ENCODE measurements at regions not wholly inside any gene's neighbourhood (a gene's known extent, or its start where the extent isn't known, plus 50 kb on each side); places are given as distances from the start of the nearest gene placed in this dataset.
"Not testable (repeated sequence)": the region's sequence is repeated elsewhere in the genome, so short reads cannot be mapped to it uniquely, and the experiment has no call there.

GRCh38 chr1:187641907-187642306, 813.2 kb downstream of the PLA2G4A start:
- no peak for DNase-seq

DNA sequence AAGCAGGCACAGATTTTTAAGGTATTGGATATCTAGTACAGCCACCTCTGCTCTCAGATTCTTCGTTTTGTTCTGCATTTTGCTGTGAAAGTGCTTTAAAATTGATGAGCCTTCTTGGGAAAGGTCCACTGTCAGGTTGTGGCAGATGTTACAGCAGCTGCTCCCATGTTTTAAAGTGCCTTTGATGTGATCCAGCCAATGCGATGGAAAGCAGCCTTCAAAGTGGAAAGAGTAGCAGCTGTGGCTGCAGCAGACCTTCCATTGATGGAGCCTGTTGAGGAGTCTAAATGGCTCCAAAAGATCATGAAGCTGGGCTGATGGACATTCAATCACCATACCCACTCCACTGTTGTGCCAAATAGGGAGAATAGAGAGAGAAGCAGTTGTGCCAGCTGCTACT, 816.9 kb downstream of the PLA2G4A start:
- no peak for DNase-seq

- DNase-seq: no peak
Measured at GRCh38 chr1:187646536-187647107, 817.9 kb downstream of the PLA2G4A start.

DNA sequence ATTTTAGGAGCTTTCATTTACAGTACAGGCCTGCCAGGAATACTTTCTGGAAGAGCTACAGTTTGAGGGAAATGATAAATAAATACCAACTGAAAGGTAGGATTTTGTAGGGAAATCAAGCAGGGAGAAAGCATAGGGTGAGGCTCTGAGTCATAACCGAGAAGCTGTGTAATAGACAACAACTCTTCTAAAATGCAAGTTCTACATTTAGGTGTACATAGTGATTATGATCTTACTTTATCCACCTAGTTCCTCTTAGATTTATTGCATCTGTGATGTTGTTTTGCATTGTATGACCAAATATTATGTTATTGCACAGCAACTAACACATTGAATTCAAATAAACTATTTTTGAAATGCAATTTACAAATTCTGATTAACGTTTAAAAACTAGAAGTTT, 819.3 kb downstream of the PLA2G4A start:
- no peak for DNase-seq

- no peak for DNase-seq
Measured at GRCh38 chr1:187654635-187655034, 825.9 kb downstream of the PLA2G4A start.

- DNase-seq: no peak
Measured at GRCh38 chr1:187655104-187655503, 826.4 kb downstream of the PLA2G4A start.

DNA sequence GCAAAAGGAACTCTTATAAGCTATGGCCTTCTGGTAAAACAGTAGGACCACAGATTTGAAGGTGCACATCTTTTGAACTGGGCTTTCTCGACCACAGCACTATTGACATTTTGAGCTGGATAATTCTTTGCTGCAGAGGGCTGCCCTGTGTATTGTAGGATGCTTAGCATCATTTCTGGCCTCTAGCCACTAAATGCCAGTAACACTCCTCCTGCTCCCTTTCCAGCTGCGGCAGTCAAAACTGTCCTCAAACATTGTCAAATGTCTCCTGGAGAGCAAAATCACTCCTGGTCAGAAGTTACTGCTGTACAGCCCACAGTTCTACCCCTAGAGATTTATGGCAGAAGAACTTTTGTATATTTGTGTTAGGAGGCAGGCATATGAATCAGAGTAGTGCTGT, 836.7 kb downstream of the PLA2G4A start:
- DNase-seq: no peak

GRCh38 chr1:187680823-187681222, 852.1 kb downstream of the PLA2G4A start:
- no peak for DNase-seq

GRCh38 chr1:187682112-187682511, 853.4 kb downstream of the PLA2G4A start:
- DNase-seq: no peak

- DNase-seq: no peak
Measured at GRCh38 chr1:187685333-187685732, 856.6 kb downstream of the PLA2G4A start.

DNA sequence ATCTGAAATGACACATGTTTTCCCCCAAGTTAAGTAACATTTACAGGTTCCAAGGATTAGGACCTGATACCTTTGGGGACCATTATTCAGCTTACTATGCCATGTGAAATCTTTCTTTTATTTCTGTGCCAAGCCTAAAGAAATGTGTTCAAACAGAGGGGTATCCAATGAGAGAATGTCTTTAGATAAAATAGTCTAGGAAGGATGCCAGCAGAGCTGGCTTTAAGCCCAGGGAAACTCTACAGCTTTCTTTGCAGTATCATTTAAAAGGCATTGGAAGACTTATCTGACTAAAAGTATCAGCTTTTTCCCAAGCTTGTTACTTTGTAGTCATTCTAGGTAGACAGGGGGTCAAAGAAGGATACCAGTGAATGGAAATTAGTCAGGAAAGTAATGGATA, 860.4 kb downstream of the PLA2G4A start:
- no peak for DNase-seq

GRCh38 chr1:187691439-187691838, 862.7 kb downstream of the PLA2G4A start:
- DNase-seq: no peak

- no peak for DNase-seq
Measured at GRCh38 chr1:187692799-187693198, 864.0 kb downstream of the PLA2G4A start.

DNA sequence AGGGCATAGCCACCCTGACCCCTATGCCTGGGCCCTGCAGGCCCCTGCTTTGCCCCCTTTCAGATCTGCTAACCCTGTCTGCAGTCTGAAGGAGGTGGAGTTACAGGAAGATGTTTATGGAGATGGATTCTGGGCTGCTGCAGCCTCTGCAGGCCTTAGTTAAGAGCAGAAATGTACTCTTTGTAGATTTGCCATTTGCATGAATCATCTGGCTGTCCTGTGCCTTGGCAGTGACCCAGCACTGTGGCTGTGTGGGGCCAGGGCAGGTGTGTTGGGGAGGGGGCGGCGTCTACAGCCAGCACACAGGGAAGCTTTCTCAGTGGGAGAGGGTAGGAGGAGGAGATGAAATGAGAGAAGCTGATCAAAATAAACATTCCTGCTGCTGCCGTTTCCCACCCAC, 867.3 kb downstream of the PLA2G4A start:
- no peak for DNase-seq

GRCh38 chr1:187703138-187704130, 874.7 kb downstream of the PLA2G4A start:
- not testable (repeated sequence) for DNase-seq

DNA sequence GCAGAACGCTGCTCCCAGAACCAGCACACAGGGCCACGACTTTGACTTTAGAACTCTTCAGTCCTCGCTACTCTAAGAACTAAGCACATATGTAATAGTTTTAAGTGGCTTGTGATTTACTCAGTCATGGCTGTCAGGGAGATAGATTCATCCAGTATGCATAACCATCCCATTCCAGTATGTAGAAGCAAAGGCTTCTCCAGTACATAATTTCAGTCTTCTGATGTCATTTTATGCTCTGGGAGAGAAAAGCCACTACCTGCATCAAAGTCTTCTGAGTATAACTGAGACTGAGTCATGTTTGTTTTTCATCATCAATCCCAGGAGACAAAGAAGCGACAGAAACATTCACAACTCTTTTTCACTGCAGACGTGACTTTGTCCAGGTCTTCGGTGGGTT, 885.7 kb downstream of the PLA2G4A start:
- no peak for DNase-seq

- no peak for DNase-seq
Measured at GRCh38 chr1:187715483-187715882, 886.7 kb downstream of the PLA2G4A start.

DNA sequence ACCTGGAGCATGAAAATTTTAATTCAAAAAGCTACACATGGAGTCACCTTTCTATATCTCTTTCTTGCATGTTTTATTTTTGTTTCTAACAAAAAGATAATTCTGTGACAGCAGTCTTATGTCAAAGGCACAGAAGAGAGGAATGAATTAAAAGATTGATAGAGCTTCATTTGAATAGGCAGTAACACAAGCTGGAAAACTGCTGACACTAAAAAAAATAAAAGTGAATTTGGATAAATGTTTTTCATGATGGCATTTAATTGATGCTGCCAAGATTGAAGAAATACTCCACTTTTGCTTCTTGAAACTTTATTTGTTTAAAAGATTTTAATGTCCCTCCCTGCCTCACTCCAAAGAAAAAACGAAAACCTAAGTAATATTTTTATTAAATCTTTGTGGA, 887.4 kb downstream of the PLA2G4A start:
- no peak for DNase-seq

DNA sequence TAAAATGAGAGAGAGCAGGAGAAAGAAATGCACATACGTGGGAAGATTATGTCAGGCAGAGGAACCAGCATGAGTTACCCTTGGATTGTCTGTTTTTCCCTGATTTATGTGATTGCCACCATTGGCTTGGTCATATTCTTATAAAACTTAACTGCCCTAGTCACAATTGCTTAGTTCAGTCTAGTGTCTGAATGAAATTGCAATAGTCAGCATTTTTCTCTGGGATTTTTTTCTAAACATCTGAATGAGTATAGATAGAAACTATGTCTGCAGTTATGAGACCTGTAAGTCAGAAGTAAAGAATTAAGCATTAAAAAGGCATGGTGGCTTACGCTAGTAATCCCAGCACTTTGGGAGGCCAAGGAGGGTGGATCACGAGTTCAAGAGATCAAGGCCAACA, 889.8 kb downstream of the PLA2G4A start:
- no peak for DNase-seq

DNA sequence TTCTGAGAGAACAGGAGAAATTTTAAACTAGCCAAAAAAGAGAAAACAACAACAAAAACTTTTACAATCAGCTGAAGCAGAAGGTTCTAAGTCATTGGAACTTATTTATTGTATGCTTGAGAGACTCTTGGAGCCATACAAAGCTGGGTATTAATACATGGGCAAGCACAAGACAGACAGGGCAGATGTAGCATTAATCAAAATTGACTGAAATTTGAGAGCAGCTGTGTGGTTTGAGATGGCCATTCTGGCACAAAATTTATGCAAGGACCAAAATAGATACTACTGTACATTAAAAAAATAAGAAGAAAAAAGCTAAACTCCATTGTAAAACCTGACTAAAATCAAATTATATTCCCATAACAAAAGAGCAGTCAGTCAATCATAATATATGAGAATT, 892.5 kb downstream of the PLA2G4A start:
- no peak for DNase-seq

DNA sequence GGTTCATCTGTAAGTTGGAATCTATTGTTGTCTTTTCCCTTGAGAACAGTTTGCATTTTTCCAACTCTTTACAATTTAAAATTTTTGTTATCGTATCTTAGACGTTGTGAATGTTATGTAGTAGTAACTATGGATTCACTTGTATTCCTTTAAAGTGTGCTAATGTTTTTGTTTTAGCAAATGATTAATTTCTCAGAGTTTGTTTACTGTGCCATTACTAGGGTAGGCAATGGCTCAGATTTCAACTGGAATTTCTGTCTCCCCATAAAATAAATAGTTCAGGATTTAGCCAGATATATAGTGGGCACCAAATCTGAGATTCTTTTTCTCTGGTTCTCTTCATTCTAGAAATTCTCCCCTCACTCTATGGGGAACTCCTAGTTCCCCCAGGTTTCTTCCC, 896.5 kb downstream of the PLA2G4A start:
- DNase-seq: no peak

- no peak for DNase-seq
Measured at GRCh38 chr1:187733232-187733631, 904.5 kb downstream of the PLA2G4A start.

- no peak for DNase-seq
Measured at GRCh38 chr1:187734427-187734826, 905.7 kb downstream of the PLA2G4A start.

DNA sequence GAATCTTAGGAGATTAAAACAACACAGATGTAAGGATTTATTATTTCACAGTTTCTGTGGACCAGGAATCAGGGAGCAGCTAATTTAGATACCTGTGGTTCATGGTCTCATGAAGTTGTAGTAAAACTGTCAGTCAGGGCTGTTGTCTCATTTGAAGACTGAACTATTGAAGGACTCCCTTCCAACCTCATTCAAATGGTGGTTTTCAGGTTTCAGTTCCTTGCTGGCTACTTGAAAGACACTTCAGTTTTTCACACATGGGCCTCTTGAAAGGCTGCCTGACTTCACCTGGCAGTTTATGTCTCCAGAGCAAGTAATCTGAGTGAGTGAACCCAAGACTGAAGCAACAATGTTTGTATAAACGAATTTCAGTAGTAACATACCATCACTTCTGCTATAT, 915.9 kb downstream of the PLA2G4A start:
- DNase-seq: no peak

All from stimulated activated CD4-positive, alpha-beta T cell treated with anti-CD3 and anti-CD28 coated beads, Interleukin-15, amount 100 ng/mL, for 24 hours (primary cell).